NT2/D1 (cell line): ENCODE measurements at regions not wholly inside any gene's neighbourhood (a gene's known extent, or its start where the extent isn't known, plus 50 kb on each side); places are given as distances from the start of the nearest gene placed in this dataset.

Experiments
- SUZ12 ChIP-seq: IDR thresholded peaks from 2 replicates; pipeline ENCODE4 v1.6.1; 2011; ENCODE audit not compliant: insufficient read length, insufficient read depth; ENCODE audit errors: extremely low read depth
- YY1 ChIP-seq: IDR thresholded peaks from 2 replicates; pipeline ENCODE4 v1.6.1; 2011; ENCODE audit not compliant: insufficient read length, insufficient read depth
- ZNF274 ChIP-seq: IDR thresholded peaks from 2 replicates; pipeline ENCODE4 v1.6.1; 2011; ENCODE audit warnings: mild to moderate bottlenecking, low read depth, low read length

DNA sequence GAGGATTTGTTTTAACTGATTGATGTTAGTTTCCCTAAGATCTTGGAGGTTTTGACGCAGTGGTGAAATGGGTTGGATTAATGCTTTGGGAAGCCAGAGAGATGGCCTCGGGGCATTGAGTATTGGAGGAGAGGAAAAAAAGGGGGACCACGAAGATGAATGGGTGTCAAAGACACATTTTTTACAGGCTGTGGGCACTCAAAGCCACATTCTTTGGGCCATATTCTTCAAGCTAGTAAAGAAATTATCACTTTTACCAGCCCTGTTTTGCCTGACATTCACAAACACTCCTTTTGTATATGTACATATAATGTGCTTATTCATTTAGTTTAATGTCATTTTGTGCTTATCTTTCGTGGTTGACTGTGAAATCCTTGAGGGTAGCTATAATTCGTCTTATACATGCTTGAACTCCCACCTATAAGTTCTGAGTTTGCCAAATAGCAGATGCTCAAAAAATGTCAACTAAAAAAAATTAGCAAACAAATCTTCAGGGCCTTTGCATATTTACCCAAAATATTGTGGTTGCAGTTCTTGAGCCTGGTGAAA lies 146.3 kb downstream of the ARL6IP6 start:
- no peak for TF ChIP-seq YY1
- no peak for TF ChIP-seq SUZ12
- TF ChIP-seq ZNF274: no peak
